IMR-90 (cell line): ENCODE measurements at regions not wholly inside any gene's neighbourhood (a gene's known extent, or its start where the extent isn't known, plus 50 kb on each side); places are given as distances from the start of the nearest gene placed in this dataset.

Experiments used
- ATAC-seq: fragments of 200-7000 bp; cut with Tn5 transposase; 2 replicates; pipeline ENCODE4 v1.9.1; 2020; ENCODE audit warnings: low read depth, mild to moderate bottlenecking, moderate library complexity
- BruUV-seq: library from RNA; stranded (reverse); fragments of 400-500 nt; replicated peaks from 2 replicates; lab custom pipeline; 2021; lab: Mats Ljungman, UMichigan
- CTCF ChIA-PET: fragments of 300-600 bp; formaldehyde crosslinking; extraction: SDS; loops from one replicate; lab custom pipeline; 2021; ENCODE audit warnings: antibody characterized with exemption; lab: Yijun Ruan, JAX
- POLR2A ChIA-PET: fragments of 300-600 bp; sonication (Branson Sonifier 250); formaldehyde crosslinking; loops from one replicate; lab custom pipeline; 2022; ENCODE audit warnings: antibody characterized with exemption; ENCODE audit not compliant: unreplicated experiment; lab: Charles Lee
- DNase-seq: peaks from one replicate; pipeline ENCODE4 v3.0.0; 2013
- H2AFZ ChIP-seq: replicated peaks from 2 replicates; pipeline ENCODE3; 2013; ENCODE audit warnings: low read length, mild to moderate bottlenecking; ENCODE audit not compliant: poor library complexity
- H2AK5ac ChIP-seq: 2 replicates; pipeline ENCODE4 v1.6.1; 2013; ENCODE audit warnings: low read depth, low read length, inconsistent platforms
- H2AK9ac ChIP-seq: replicated peaks from 2 replicates; pipeline ENCODE3; 2013; ENCODE audit warnings: mild to moderate bottlenecking, low read depth, low read length, moderate library complexity; ENCODE audit not compliant: poor library complexity
- H2BK120ac ChIP-seq: 2 replicates; pipeline ENCODE4 v1.6.1; 2013; ENCODE audit warnings: low read depth, low read length, inconsistent platforms
- H2BK15ac ChIP-seq: 3 replicates; pipeline ENCODE4 v1.6.1; 2013; ENCODE audit warnings: low read depth, low read length, inconsistent platforms
- H2BK20ac ChIP-seq: 2 replicates; pipeline ENCODE4 v1.6.1; 2013; ENCODE audit warnings: low read depth, mild to moderate bottlenecking, inconsistent platforms, low read length, moderate library complexity
- H2BK5ac ChIP-seq: 2 replicates; pipeline ENCODE4 v1.6.1; 2013; ENCODE audit warnings: mild to moderate bottlenecking, low read depth, low read length, inconsistent platforms; ENCODE audit not compliant: poor library complexity, severe bottlenecking
- H3K14ac ChIP-seq: replicated peaks from 2 replicates; pipeline ENCODE4 v1.6.1; 2013; ENCODE audit warnings: low read depth, low read length, inconsistent platforms
- H3K18ac ChIP-seq: 2 replicates; pipeline ENCODE4 v1.6.1; 2013; ENCODE audit warnings: low read depth, low read length, control low read depth
- H3K23ac ChIP-seq: 2 replicates; pipeline ENCODE4 v1.6.1; 2013; ENCODE audit warnings: low read depth, low read length, inconsistent platforms
- H3K27ac ChIP-seq: 2 replicates; pipeline ENCODE4 v1.5.1; 2013; ENCODE audit warnings: mild to moderate bottlenecking, control low read depth, low read length; ENCODE audit not compliant: insufficient read depth
- H3K27me3 ChIP-seq: 2 replicates; pipeline ENCODE4 v1.6.1; 2013; ENCODE audit warnings: low read length; ENCODE audit not compliant: control insufficient read depth, insufficient read depth
- H3K36me3 ChIP-seq: 2 replicates; pipeline ENCODE4 v1.6.1; 2013; ENCODE audit warnings: low read length, mixed read lengths; ENCODE audit not compliant: control insufficient read depth, insufficient read depth
- H3K4ac ChIP-seq: 2 replicates; pipeline ENCODE4 v1.6.1; 2013; ENCODE audit warnings: low read depth, low read length, inconsistent platforms
- H3K4me1 ChIP-seq: 2 replicates; pipeline ENCODE4 v1.6.1; 2013; ENCODE audit warnings: low read length, mixed read lengths; ENCODE audit not compliant: control insufficient read depth, insufficient read depth
- H3K4me2 ChIP-seq: 2 replicates; pipeline ENCODE4 v1.6.1; 2013; ENCODE audit warnings: low read depth, mild to moderate bottlenecking, control low read depth, low read length, moderate library complexity
- H3K4me3 ChIP-seq: 2 replicates; pipeline ENCODE4 v1.5.1; 2013; ENCODE audit warnings: low read depth, mild to moderate bottlenecking, control low read depth, low read length, moderate library complexity; ENCODE audit not compliant: insufficient read depth
- H3K56ac ChIP-seq: 2 replicates; pipeline ENCODE4 v1.6.1; 2013; ENCODE audit warnings: low read length, inconsistent platforms; ENCODE audit not compliant: insufficient read depth; ENCODE audit errors: extremely low read depth
- H3K79me1 ChIP-seq, 2 experiments: 2 replicates each; pipeline ENCODE4 v1.6.1; 2013; ENCODE audit warnings: low read length in 2 of 2, inconsistent platforms in 1 of 2, low read depth in 1 of 2
- H3K9ac ChIP-seq: 2 replicates; pipeline ENCODE4 v1.6.1; 2013; ENCODE audit warnings: low read depth, low read length, control low read depth
- H3K9me1 ChIP-seq: 2 replicates; pipeline ENCODE4 v1.6.1; 2013; ENCODE audit warnings: low read length, inconsistent platforms; ENCODE audit not compliant: insufficient read depth
- H3K9me3 ChIP-seq: 2 replicates; pipeline ENCODE4 v1.6.1; 2013; ENCODE audit warnings: low read length; ENCODE audit not compliant: control insufficient read depth, insufficient read depth
- H4K20me1 ChIP-seq: 2 replicates; pipeline ENCODE4 v1.6.1; 2013; ENCODE audit warnings: low read length, inconsistent platforms; ENCODE audit not compliant: insufficient read depth
- H4K5ac ChIP-seq: 2 replicates; pipeline ENCODE4 v1.6.1; 2013; ENCODE audit warnings: mild to moderate bottlenecking, low read depth, low read length, control low read depth
- H4K8ac ChIP-seq, 2 experiments: 2 replicates each; pipeline ENCODE4 v1.6.1; 2013; ENCODE audit warnings: low read depth in 2 of 2, low read length in 2 of 2, control low read depth in 1 of 2, inconsistent platforms in 1 of 2
- H4K91ac ChIP-seq: 2 replicates; pipeline ENCODE4 v1.6.1; 2013; ENCODE audit warnings: low read depth, low read length, inconsistent platforms; ENCODE audit not compliant: insufficient read depth
- BHLHE40 ChIP-seq: fragments of 150-350 bp; IDR thresholded peaks from 2 replicates; pipeline ENCODE4 v1.6.1; 2016; ENCODE audit warnings: mild to moderate bottlenecking, low read depth, low read length
- CEBPB ChIP-seq: IDR thresholded peaks from 2 replicates; pipeline ENCODE4 v1.6.1; 2012; ENCODE audit warnings: low read depth, low read length, improper control_type of control experiment
- CHD1 ChIP-seq: IDR thresholded peaks from 2 replicates; pipeline ENCODE4 v1.6.1; 2012; ENCODE audit warnings: low read depth, low read length, improper control_type of control experiment
- CTCF ChIP-seq: conservative IDR thresholded peaks from 2 replicates; pipeline ENCODE4 v1.5.1; 2012; ENCODE audit warnings: mild to moderate bottlenecking, low read depth, low read length, improper control_type of control experiment
- ELK1 ChIP-seq: fragments of 150-350 bp; IDR thresholded peaks from 2 replicates; pipeline ENCODE4 v1.6.1; 2016; ENCODE audit warnings: low read depth, mild to moderate bottlenecking, low read length, moderate library complexity, borderline replicate concordance
- FOS ChIP-seq: fragments of 150-350 bp; IDR thresholded peaks from 2 replicates; pipeline ENCODE4 v1.6.1; 2016; ENCODE audit warnings: low read depth, low read length
- MAFK ChIP-seq: IDR thresholded peaks from 2 replicates; pipeline ENCODE4 v1.6.1; 2012; ENCODE audit warnings: low read depth, low read length, improper control_type of control experiment
- MAZ ChIP-seq: IDR thresholded peaks from 2 replicates; pipeline ENCODE4 v1.6.1; 2012; ENCODE audit warnings: low read depth, mild to moderate bottlenecking, low read length, improper control_type of control experiment, moderate library complexity, borderline replicate concordance
- MXI1 ChIP-seq: IDR thresholded peaks from 2 replicates; pipeline ENCODE4 v1.6.1; 2012; ENCODE audit warnings: low read depth, mild to moderate bottlenecking, low read length, moderate library complexity, borderline replicate concordance
- NFE2L2 ChIP-seq: fragments of 150-350 bp; IDR thresholded peaks from 2 replicates; pipeline ENCODE4 v1.6.1; 2016; ENCODE audit warnings: low read depth, mild to moderate bottlenecking, low read length
- POLR2A ChIP-seq: IDR thresholded peaks from 2 replicates; pipeline ENCODE4 v1.6.1; 2012; ENCODE audit warnings: mild to moderate bottlenecking, low read depth, low read length
- RAD21 ChIP-seq: IDR thresholded peaks from 2 replicates; pipeline ENCODE4 v1.6.1; 2012; ENCODE audit warnings: low read length, improper control_type of control experiment
- RCOR1 ChIP-seq: IDR thresholded peaks from 2 replicates; pipeline ENCODE4 v1.6.1; 2012; ENCODE audit warnings: mild to moderate bottlenecking, low read length, improper control_type of control experiment; ENCODE audit not compliant: insufficient replicate concordance
- RFX5 ChIP-seq: IDR thresholded peaks from 2 replicates; pipeline ENCODE4 v1.8.0; 2012; ENCODE audit warnings: low read depth, mild to moderate bottlenecking, low read length, moderate library complexity
- SMC3 ChIP-seq: fragments of 150-350 bp; IDR thresholded peaks from 2 replicates; pipeline ENCODE4 v1.6.1; 2016; ENCODE audit warnings: low read depth, mild to moderate bottlenecking, antibody characterized with exemption, low read length, moderate library complexity
- USF2 ChIP-seq: fragments of 150-350 bp; IDR thresholded peaks from 2 replicates; pipeline ENCODE4 v1.6.1; 2017; ENCODE audit warnings: mild to moderate bottlenecking, antibody characterized with exemption, low read length, low read depth
- WGBS, 2 experiments: methylation state at CpG; one replicate each; pipeline versions ENCODE4 v1.1.5 to v1.1.7; 2013; ENCODE audit warnings: missing lambda C conversion rate in 2 of 2; ENCODE audit not compliant: insufficient read length in 1 of 2; ENCODE audit errors: extremely low coverage in 2 of 2; 5-methylcytosine and 5-hydroxymethylcytosine counted together
- dilution Hi-C: fragments of 300-500 bp; cut with HindIII; formaldehyde crosslinking; loops from one replicate; pipeline ENCODE4 v1.14.3; 2018; ENCODE audit warnings: low sequenced_read_pairs; ENCODE audit not compliant: unreplicated experiment
- in situ Hi-C: fragments of 300-500 bp; cut with MboI; formaldehyde crosslinking; loops from 3 replicates; pipeline ENCODE4 v1.14.3; 2019; ENCODE audit warnings: low sequenced_read_pairs, inconsistent platforms, mixed read lengths
- intact Hi-C: fragments of 100-400 bp; cut with micrococcal nuclease; formaldehyde crosslinking; loops from 2 replicates; pipeline ENCODE4 v1.10.0; 2022

- no peak overlapping the region for H2BK20ac ChIP-seq
- no peak overlapping the region for H3K14ac ChIP-seq
- H4K5ac ChIP-seq: no peak overlapping the region
- no peak overlapping the region for H3K23ac ChIP-seq
- H4K91ac ChIP-seq: no peak overlapping the region
- no peaks in the 10 kb centered on the region for H3K9me1 ChIP-seq
- H3K4me1 ChIP-seq: no peaks in the 10 kb centered on the region
- in situ Hi-C loops (loop anchor here (25.0 kb wide), 1 partner anchor 262 kb away; no protein-coding TSS in a partner anchor), intact Hi-C loops (no loop called here), dilution Hi-C loops (no loop called here)
- H3K4me3 ChIP-seq: no peak overlapping the region
- H3K18ac ChIP-seq: no peak overlapping the region
- no peak overlapping the region for H3K4ac ChIP-seq
- H3K56ac ChIP-seq: no peak overlapping the region
- POLR2A ChIA-PET: no interaction called here
- no peak overlapping the region for H3K27ac ChIP-seq
- H2BK120ac ChIP-seq: no peak overlapping the region
- no peak overlapping the region for H3K4me2 ChIP-seq
- no peak overlapping the region for H2AK9ac ChIP-seq
- H3K36me3 ChIP-seq: no peaks in the 10 kb centered on the region
- no peaks in the 10 kb centered on the region for H3K79me1 ChIP-seq
- H4K8ac ChIP-seq: no peak overlapping the region
- no peaks in the 10 kb centered on the region for H3K27me3 ChIP-seq
- ATAC-seq: no peak
- no peak overlapping the region for H2BK5ac ChIP-seq
- H2AK5ac ChIP-seq: no peak overlapping the region
- no peak overlapping the region for H2AFZ ChIP-seq
- no peak for TF ChIP-seq SMC3
- no peak for TF ChIP-seq BHLHE40
- no peak for TF ChIP-seq RAD21
- TF ChIP-seq USF2: no peak
- TF ChIP-seq RFX5: no peak
- no peak for TF ChIP-seq ELK1
- TF ChIP-seq MAFK: no peak
- no peak for TF ChIP-seq FOS
- no peak for TF ChIP-seq RCOR1
- no peak for TF ChIP-seq CTCF
- TF ChIP-seq MXI1: no peak
- TF ChIP-seq MAZ: no peak
- no peak for TF ChIP-seq CHD1
- TF ChIP-seq POLR2A: no peak
- no peak for TF ChIP-seq CEBPB
- no peak for TF ChIP-seq NFE2L2
- no CpG with 5 or more reads among the region's 5 CpGs for WGBS, 2 experiments
- no peak overlapping the region for H3K9ac ChIP-seq
- CTCF ChIA-PET: no interaction called here
- H2BK15ac ChIP-seq: no peak overlapping the region
- no peaks in the 10 kb centered on the region for H4K20me1 ChIP-seq
- DNase-seq: no peak
- H3K9me3 ChIP-seq: no peaks in the 10 kb centered on the region
- BruUV-seq: no TSS peak
These were observed 101.9 kb downstream of the CT47B1 start for GRCh38 chrX:120773801-120774200.
